HCT116 (cell line): ENCODE measurements at regions not wholly inside any gene's neighbourhood (a gene's known extent, or its start where the extent isn't known, plus 50 kb on each side); places are given as distances from the start of the nearest gene placed in this dataset.

ENCODE experiments used
- ATAC-seq: fragments of 200-7000 bp; cut with Tn5 transposase; 2 replicates; pipeline ENCODE4 v1.9.1; 2020; ENCODE audit warnings: mild to moderate bottlenecking, moderate library complexity
- BruUV-seq: library from RNA; stranded (reverse); fragments of 400-500 nt; replicated peaks from 2 replicates; lab custom pipeline; 2021; lab: Mats Ljungman, UMichigan
- CTCF ChIA-PET: fragments of 300-600 bp; sonication (Branson Sonifier 250); formaldehyde crosslinking; loops from one replicate; lab custom pipeline; 2021; ENCODE audit warnings: antibody characterized with exemption; lab: Charles Lee
- POLR2A ChIA-PET: fragments of 300-600, 350-600 bp; sonication (Branson Sonifier 250); formaldehyde crosslinking; loops from one replicate; lab custom pipeline; 2021; ENCODE audit warnings: antibody characterized with exemption; lab: Charles Lee
- RAD21 ChIA-PET, 2 experiments: fragments of 300-600 bp; sonication (Branson Sonifier 250); formaldehyde crosslinking; loops; one replicate each; lab custom pipeline; 2023; ENCODE audit warnings: low total read pairs in 2 of 2; ENCODE audit not compliant: uncharacterized antibody in 2 of 2, unreplicated experiment in 2 of 2, low non-redundant PET in 1 of 2; lab: Charles Lee
- DNase-seq: peaks from one replicate; pipeline ENCODE4 v3.0.0-alpha.2; 2010; ENCODE audit warnings: low read depth, low spot score
- H2AFZ ChIP-seq: fragments of 200-600 bp; shearing (Covaris generic), sonication (generic); 2 replicates; pipeline ENCODE4 v1.6.1; 2017; ENCODE audit warnings: low read depth, mixed run types, mixed read lengths, antibody characterized with exemption, low read length; ENCODE audit not compliant: poor library complexity, severe bottlenecking
- H3K27ac ChIP-seq: 2 replicates; pipeline ENCODE4 v1.5.1; 2012; ENCODE audit warnings: low read depth, low read length
- H3K27me3 ChIP-seq: fragments of 200-600 bp; sonication (generic); 2 replicates; pipeline ENCODE4 v1.6.1; 2016; ENCODE audit warnings: mixed run types, low read length, mixed read lengths; ENCODE audit not compliant: insufficient read depth
- H3K36me3 ChIP-seq, 2 experiments: fragments of 200-500 bp in 1 of 2; fragments of 200-600 bp in 1 of 2; sonication (Bioruptor generic) in 1 of 2; sonication (generic) in 1 of 2; 2 replicates each; pipeline versions ENCODE4 v1.5.1 to v1.6.1; 2014 to 2016; ENCODE audit warnings: low read length in 2 of 2, inconsistent platforms in 1 of 2, mixed read lengths in 1 of 2, mixed run types in 1 of 2; ENCODE audit not compliant: insufficient read depth in 2 of 2, control insufficient read depth in 1 of 2
- H3K4me1 ChIP-seq, 2 experiments: fragments of 200-600 bp in 1 of 2; sonication (generic) in 1 of 2; 2 replicates each; pipeline versions ENCODE4 v1.5.1 to v1.6.1; 2012 to 2017; ENCODE audit warnings: low read length in 2 of 2, inconsistent platforms in 1 of 2, mild to moderate bottlenecking in 1 of 2, mixed read lengths in 1 of 2, mixed run types in 1 of 2, moderate library complexity in 1 of 2; ENCODE audit not compliant: insufficient read depth in 2 of 2, control insufficient read depth in 1 of 2
- H3K4me2 ChIP-seq: fragments of 200-600 bp; sonication (generic); 2 replicates; pipeline ENCODE4 v1.6.1; 2017; ENCODE audit warnings: mixed run types, low read length, mixed read lengths
- H3K4me3 ChIP-seq, 2 experiments: fragments of 200-600 bp in 1 of 2; sonication (generic) in 1 of 2; replicated peaks in 1 of 2; 2 replicates each; pipeline ENCODE4 v1.5.1; 2011 to 2016; ENCODE audit warnings: low read length in 2 of 2, control low read depth in 1 of 2, low read depth in 1 of 2, mild to moderate bottlenecking in 1 of 2, mixed read lengths in 1 of 2, mixed run types in 1 of 2
- H3K79me2 ChIP-seq: fragments of 200-600 bp; sonication (generic); 2 replicates; pipeline ENCODE4 v1.6.1; 2017; ENCODE audit warnings: mild to moderate bottlenecking, mixed run types, low read length, moderate library complexity, mixed read lengths; ENCODE audit not compliant: insufficient read depth
- H3K9ac ChIP-seq: fragments of 200-600 bp; sonication (generic); 2 replicates; pipeline ENCODE4 v1.6.1; 2016; ENCODE audit warnings: low read length, mixed read lengths
- H3K9me2 ChIP-seq: fragments of 200-600 bp; sonication (generic), shearing (Covaris generic); 2 replicates; pipeline ENCODE4 v1.6.1; 2017; ENCODE audit warnings: mixed run types, mild to moderate bottlenecking, moderate library complexity; ENCODE audit not compliant: insufficient read depth
- H3K9me3 ChIP-seq, 2 experiments: fragments of 200-500 bp in 1 of 2; fragments of 200-600 bp in 1 of 2; sonication (Bioruptor generic) in 1 of 2; sonication (generic) in 1 of 2; 2 replicates each; pipeline ENCODE4 v1.6.1; 2014 to 2017; ENCODE audit warnings: low read length in 2 of 2, mixed read lengths in 2 of 2, inconsistent platforms in 1 of 2, low read depth in 1 of 2, mild to moderate bottlenecking in 1 of 2, mixed run types in 1 of 2, moderate library complexity in 1 of 2; ENCODE audit not compliant: control insufficient read depth in 1 of 2, insufficient read depth in 1 of 2
- H4K20me1 ChIP-seq: fragments of 200-600 bp; sonication (generic), shearing (Covaris generic); 2 replicates; pipeline ENCODE4 v1.6.1; 2017; ENCODE audit warnings: mixed run types, mild to moderate bottlenecking, moderate library complexity; ENCODE audit not compliant: insufficient read depth
- CBX3 ChIP-seq: IDR thresholded peaks from 2 replicates; pipeline ENCODE4 v1.6.1; 2012; ENCODE audit warnings: low read depth
- CEBPB ChIP-seq: IDR thresholded peaks from 2 replicates; pipeline ENCODE4 v1.6.1; 2012; ENCODE audit warnings: low read depth
- CTCF ChIP-seq, 3 experiments: fragments of 200-600 bp in 1 of 3; sonication (generic) in 1 of 3; IDR thresholded peaks in 2 of 3; conservative IDR thresholded peaks in 1 of 3; 2 replicates each; pipeline ENCODE4 v1.5.1; 2012 to 2017; ENCODE audit warnings: low read depth in 2 of 3, low read length in 2 of 3, antibody characterized with exemption in 1 of 3, borderline replicate concordance in 1 of 3, control low read depth in 1 of 3, mild to moderate bottlenecking in 1 of 3, mixed read lengths in 1 of 3, mixed run types in 1 of 3, moderate library complexity in 1 of 3; ENCODE audit not compliant: insufficient read depth in 1 of 3
- ELF1 ChIP-seq: IDR thresholded peaks from 2 replicates; pipeline ENCODE4 v1.6.1; 2012; ENCODE audit warnings: low read depth, borderline replicate concordance
- EZH2phosphoT487 ChIP-seq: fragments of 200-600 bp; IDR thresholded peaks from 2 replicates; pipeline ENCODE4 v1.6.1; 2018; ENCODE audit warnings: antibody characterized with exemption, borderline replicate concordance
- FOSL1 ChIP-seq: IDR thresholded peaks from 2 replicates; pipeline ENCODE4 v1.6.1; 2012; ENCODE audit warnings: low read depth
- JUND ChIP-seq: IDR thresholded peaks from 2 replicates; pipeline ENCODE4 v1.6.1; 2012
- MAX ChIP-seq: IDR thresholded peaks from 2 replicates; pipeline ENCODE4 v1.6.1; 2012
- POLR2A ChIP-seq: IDR thresholded peaks from 2 replicates; pipeline ENCODE4 v1.7.0; 2011; ENCODE audit warnings: borderline replicate concordance; ENCODE audit not compliant: insufficient read depth, insufficient read length; ENCODE audit errors: extremely low read depth
- POLR2AphosphoS5 ChIP-seq: IDR thresholded peaks from 2 replicates; pipeline ENCODE4 v1.6.1; 2011; ENCODE audit warnings: mild to moderate bottlenecking, low read depth, low read length, moderate library complexity
- REST ChIP-seq: IDR thresholded peaks from 2 replicates; pipeline ENCODE4 v1.6.1; 2012; ENCODE audit warnings: low read depth
- SIN3A ChIP-seq: IDR thresholded peaks from 2 replicates; pipeline ENCODE4 v1.6.1; 2012; ENCODE audit warnings: low read depth
- SRF ChIP-seq: IDR thresholded peaks from 2 replicates; pipeline ENCODE4 v1.6.1; 2012; ENCODE audit warnings: low read depth
- TCF7L2 ChIP-seq: IDR thresholded peaks from 2 replicates; pipeline ENCODE4 v1.7.0; 2011; ENCODE audit warnings: borderline replicate concordance, inconsistent platforms; ENCODE audit not compliant: insufficient read depth, insufficient read length; ENCODE audit errors: extremely low read depth
- YY1 ChIP-seq: IDR thresholded peaks from 2 replicates; pipeline ENCODE4 v1.6.1; 2011; ENCODE audit warnings: low read length, low read depth, moderate library complexity, mild to moderate bottlenecking; ENCODE audit not compliant: insufficient replicate concordance; ENCODE audit errors: extremely low read depth
- ZFX ChIP-seq: fragments of 450-650 bp; IDR thresholded peaks from 2 replicates; pipeline ENCODE4 v1.6.1; 2017
- ZNF274 ChIP-seq: fragments of 200-500 bp; sonication (Bioruptor generic); IDR thresholded peaks from 2 replicates; pipeline ENCODE4 v1.6.1; 2014; ENCODE audit warnings: mild to moderate bottlenecking, low read depth, low read length, inconsistent platforms
- intact Hi-C: fragments of 100-400 bp; cut with micrococcal nuclease; formaldehyde crosslinking; loops from 2 replicates; pipeline ENCODE4 v1.10.0; 2022

GRCh38 chr5:120016717-120017382, 387.5 kb downstream of the FAM170A start:
- Histone ChIP-seq H3K9me3 (no peaks in the 10 kb centered on the region), H3K4me1 (peaks cover 0 to 6% of the 10 kb centered on the region in 2 experiments; a peak in 1 of 4 replicates), H3K9me2 (no peaks in the 10 kb centered on the region), H3K36me3 (no peaks in the 10 kb centered on the region), H3K4me3 (no peak overlapping the region), H2AFZ (no peak overlapping the region), H3K4me2 (no peak overlapping the region), H3K27ac (no peak overlapping the region), H4K20me1 (no peaks in the 10 kb centered on the region), H3K79me2 (no peaks in the 10 kb centered on the region), H3K9ac (no peak overlapping the region), H3K27me3 (no peaks in the 10 kb centered on the region)
- TF ChIP-seq ZNF274 = no peak
- TF ChIP-seq ELF1 = no peak
- no peak for TF ChIP-seq FOSL1
- TF ChIP-seq YY1 = no peak
- no peak for TF ChIP-seq ZFX
- no peak for TF ChIP-seq POLR2AphosphoS5
- no peak for TF ChIP-seq SRF
- no peak for TF ChIP-seq TCF7L2
- TF ChIP-seq CEBPB = no peak
- TF ChIP-seq MAX = no peak
- no peak for TF ChIP-seq CTCF (IDR thresholded peaks at IDR 0.05 in 2 of 3, conservative IDR thresholded peaks at IDR 0.05 in 1 of 3; ENCODE audit: borderline replicate concordance in 1 of 3, insufficient read depth in 1 of 3, low read depth in 2 of 3, low read length in 2 of 3)
- TF ChIP-seq REST = no peak
- TF ChIP-seq POLR2A = no peak
- TF ChIP-seq CBX3 = no peak
- TF ChIP-seq JUND = no peak
- no peak for TF ChIP-seq EZH2phosphoT487
- no peak for TF ChIP-seq SIN3A
- intact Hi-C loops = no loop called here
- POLR2A ChIA-PET = no interaction called here
- RAD21 ChIA-PET = no interaction called here
- CTCF ChIA-PET = no interaction called here
- no peak for ATAC-seq
- no TSS peak for BruUV-seq
- no peak for DNase-seq
